Caco-2 (cell line): ENCODE measurements at regions not wholly inside any gene's neighbourhood (a gene's known extent, or its start where the extent isn't known, plus 50 kb on each side); places are given as distances from the start of the nearest gene placed in this dataset.

Experiments used
- BruUV-seq: library from RNA; stranded (reverse); fragments of 400-500 nt; replicated peaks from 2 replicates; lab custom pipeline; 2021; lab: Mats Ljungman, UMichigan
- CTCF ChIA-PET: fragments of 300-600 bp; sonication (Branson Sonifier 250); formaldehyde crosslinking; loops from one replicate; lab custom pipeline; 2022; ENCODE audit warnings: antibody characterized with exemption; lab: Charles Lee
- POLR2A ChIA-PET: fragments of 300-600 bp; sonication (Branson Sonifier 250); formaldehyde crosslinking; loops from one replicate; lab custom pipeline; 2022; ENCODE audit warnings: antibody characterized with exemption; lab: Charles Lee
- DNase-seq, 2 experiments: peaks; one replicate each; pipeline versions ENCODE4 v3.0.0 to v3.0.0-alpha.2; 2020 to 2022
- H3K27me3 ChIP-seq: replicated peaks from 2 replicates; pipeline ENCODE4 v1.6.0; 2011; ENCODE audit warnings: low read length; ENCODE audit not compliant: control insufficient read depth, insufficient read depth
- H3K36me3 ChIP-seq: 2 replicates; pipeline ENCODE4 v1.5.1; 2011; ENCODE audit warnings: low read length; ENCODE audit not compliant: control insufficient read depth, insufficient read depth
- H3K4me1 ChIP-seq: fragments of 250-450 bp; sonication (Bioruptor Pico); 2 replicates; pipeline ENCODE4 v1.5.1; 2020; ENCODE audit warnings: mild to moderate bottlenecking
- H3K4me3 ChIP-seq: 2 replicates; pipeline ENCODE4 v1.5.1; 2011; ENCODE audit warnings: low read depth, mild to moderate bottlenecking, control low read depth, low read length
- H3K9me3 ChIP-seq: fragments of 250-450 bp; sonication (Bioruptor Pico); 2 replicates; pipeline ENCODE4 v1.5.1; 2020; ENCODE audit warnings: mild to moderate bottlenecking, moderate library complexity
- H3K27ac Mint-ChIP-seq: one replicate; pipeline ENCODE4 v1.8.0; 2022; ENCODE audit warnings: mixed read lengths; ENCODE audit not compliant: unreplicated experiment
- H3K27me3 Mint-ChIP-seq: one replicate; pipeline ENCODE4 v1.8.0; 2022; ENCODE audit warnings: mixed read lengths; ENCODE audit not compliant: insufficient read depth, unreplicated experiment
- H3K36me3 Mint-ChIP-seq: one replicate; pipeline ENCODE4 v1.8.0; 2022; ENCODE audit warnings: mild to moderate bottlenecking, mixed read lengths; ENCODE audit not compliant: insufficient read depth, unreplicated experiment
- H3K4me1 Mint-ChIP-seq: one replicate; pipeline ENCODE4 v1.8.0; 2022; ENCODE audit warnings: low read depth, mixed read lengths; ENCODE audit not compliant: unreplicated experiment
- H3K4me3 Mint-ChIP-seq: one replicate; pipeline ENCODE4 v1.8.0; 2022; ENCODE audit warnings: mild to moderate bottlenecking, moderate library complexity, mixed read lengths; ENCODE audit not compliant: unreplicated experiment
- H3K9me3 Mint-ChIP-seq: one replicate; pipeline ENCODE4 v1.8.0; 2022; ENCODE audit warnings: mixed read lengths; ENCODE audit not compliant: unreplicated experiment
- CTCF ChIP-seq, 2 experiments: fragments of 200-600 bp in 1 of 2; IDR thresholded peaks; 1 replicate in 1 of 2; 2 replicates in 1 of 2; pipeline versions ENCODE4 v1.5.1 to v1.8.0; 2011 to 2022; ENCODE audit warnings: antibody characterized with exemption in 1 of 2, control low read depth in 1 of 2, inconsistent platforms in 1 of 2, low read depth in 1 of 2, low read length in 1 of 2, mild to moderate bottlenecking in 1 of 2, moderate library complexity in 1 of 2; ENCODE audit not compliant: insufficient read depth in 1 of 2, severe bottlenecking in 1 of 2, unreplicated experiment in 1 of 2
- intact Hi-C: fragments of 100-400 bp; cut with micrococcal nuclease; formaldehyde crosslinking; loops from one replicate; pipeline ENCODE4 v1.10.0; 2022; ENCODE audit not compliant: unreplicated experiment

GRCh38 chr5:155759252-155759651 is 567.7 kb upstream of the SGCD start:
- POLR2A ChIA-PET: no interaction called here
- no TSS peak for BruUV-seq

GRCh38 chr5:155759984-155760383 is 567.0 kb upstream of the SGCD start:
- Histone ChIP-seq H3K4me3 (no peak overlapping the region), H3K4me1 (no peaks in the 10 kb centered on the region), H3K9me3 (no peaks in the 10 kb centered on the region), H3K36me3 (no peaks in the 10 kb centered on the region), H3K27me3 (no peaks in the 10 kb centered on the region)
- CTCF ChIA-PET: no interaction called here
- POLR2A ChIA-PET: no interaction called here
- Mint-ChIP-seq H3K4me3 (no peak overlapping the region), H3K36me3 (no peaks in the 10 kb centered on the region), H3K9me3 (peaks cover 15% of the 10 kb centered on the region), H3K27ac (no peak overlapping the region), H3K4me1 (no peaks in the 10 kb centered on the region), H3K27me3 (no peaks in the 10 kb centered on the region)
- no peak for TF ChIP-seq CTCF (IDR thresholded peaks at IDR 0.05; ENCODE audit: insufficient read depth in 1 of 2, low read depth in 1 of 2, low read length in 1 of 2, severe bottlenecking in 1 of 2, unreplicated experiment in 1 of 2)
- BruUV-seq: no TSS peak
- intact Hi-C loops: no loop called here
- no peak for DNase-seq

More at GRCh38 chr5:155759252-155759651, 567.7 kb upstream of the SGCD start:
- Histone ChIP-seq H3K36me3 (no peaks in the 10 kb centered on the region), H3K27me3 (no peaks in the 10 kb centered on the region), H3K4me1 (no peaks in the 10 kb centered on the region), H3K9me3 (no peaks in the 10 kb centered on the region), H3K4me3 (no peak overlapping the region)
- no peaks in the 10 kb centered on the region for H3K4me1 Mint-ChIP-seq
- DNase-seq: no peak
- no peak for TF ChIP-seq CTCF (IDR thresholded peaks at IDR 0.05; ENCODE audit: insufficient read depth in 1 of 2, low read depth in 1 of 2, low read length in 1 of 2, severe bottlenecking in 1 of 2, unreplicated experiment in 1 of 2)
- H3K27ac Mint-ChIP-seq: no peak overlapping the region
- H3K9me3 Mint-ChIP-seq: peaks cover 15% of the 10 kb centered on the region
- CTCF ChIA-PET: no interaction called here
- H3K36me3 Mint-ChIP-seq: no peaks in the 10 kb centered on the region
- intact Hi-C loops: no loop called here
- H3K27me3 Mint-ChIP-seq: no peaks in the 10 kb centered on the region
- no peak overlapping the region for H3K4me3 Mint-ChIP-seq

- H3K9me3 ChIP-seq: no peaks in the 10 kb centered on the region
- no peak for TF ChIP-seq CTCF (IDR thresholded peaks at IDR 0.05; ENCODE audit: insufficient read depth in 1 of 2, low read depth in 1 of 2, low read length in 1 of 2, severe bottlenecking in 1 of 2, unreplicated experiment in 1 of 2)
- ChIA-PET POLR2A (no interaction called here), CTCF (no interaction called here)
- no peak for DNase-seq
- no peaks in the 10 kb centered on the region for H3K27me3 ChIP-seq
- H3K4me3 Mint-ChIP-seq: no peak overlapping the region
- no peak overlapping the region for H3K4me3 ChIP-seq
- no TSS peak for BruUV-seq
- H3K9me3 Mint-ChIP-seq: peaks cover 15% of the 10 kb centered on the region
- H3K4me1 Mint-ChIP-seq: no peaks in the 10 kb centered on the region
- no peaks in the 10 kb centered on the region for H3K4me1 ChIP-seq
- H3K27ac Mint-ChIP-seq: no peak overlapping the region
- no peaks in the 10 kb centered on the region for H3K36me3 Mint-ChIP-seq
- intact Hi-C loops: no loop called here
- H3K36me3 ChIP-seq: no peaks in the 10 kb centered on the region
- no peaks in the 10 kb centered on the region for H3K27me3 Mint-ChIP-seq
These were observed 565.5 kb upstream of the SGCD start for GRCh38 chr5:155761502-155761901.
